NCI-H446 (cell line): ENCODE measurements at regions not wholly inside any gene's neighbourhood (a gene's known extent, or its start where the extent isn't known, plus 50 kb on each side); places are given as distances from the start of the nearest gene placed in this dataset.

ENCODE experiments used
- DNase-seq, 2 experiments: peaks; one replicate each; lab custom pipeline; 2025; lab: John Stamatoyannopoulos, UW

DNA sequence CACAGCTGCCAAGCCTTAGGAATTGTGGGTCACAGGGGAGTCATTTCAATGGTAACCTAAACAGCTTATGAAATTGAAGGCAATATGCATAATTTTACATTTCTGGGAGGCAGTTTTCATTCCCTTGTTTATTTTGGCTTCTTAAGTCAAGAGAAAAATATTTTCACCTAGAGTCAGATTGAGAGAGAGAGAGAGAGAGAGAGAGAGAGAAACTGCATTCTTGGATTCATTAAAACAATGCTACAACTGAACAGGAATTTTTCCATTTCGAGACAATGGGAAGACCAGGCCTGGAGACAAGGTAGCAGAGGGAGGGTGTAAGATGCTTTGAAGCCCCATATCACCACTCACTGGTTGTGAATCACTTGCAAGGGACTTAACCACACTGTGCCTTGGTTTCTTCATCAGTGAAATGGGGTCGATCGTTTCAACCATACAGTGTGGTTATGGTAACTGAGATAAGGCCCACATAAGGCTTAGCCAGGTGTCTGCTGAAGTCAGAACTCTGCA, 224.7 kb upstream of the IRX3 start:
- no peak for DNase-seq

DNA sequence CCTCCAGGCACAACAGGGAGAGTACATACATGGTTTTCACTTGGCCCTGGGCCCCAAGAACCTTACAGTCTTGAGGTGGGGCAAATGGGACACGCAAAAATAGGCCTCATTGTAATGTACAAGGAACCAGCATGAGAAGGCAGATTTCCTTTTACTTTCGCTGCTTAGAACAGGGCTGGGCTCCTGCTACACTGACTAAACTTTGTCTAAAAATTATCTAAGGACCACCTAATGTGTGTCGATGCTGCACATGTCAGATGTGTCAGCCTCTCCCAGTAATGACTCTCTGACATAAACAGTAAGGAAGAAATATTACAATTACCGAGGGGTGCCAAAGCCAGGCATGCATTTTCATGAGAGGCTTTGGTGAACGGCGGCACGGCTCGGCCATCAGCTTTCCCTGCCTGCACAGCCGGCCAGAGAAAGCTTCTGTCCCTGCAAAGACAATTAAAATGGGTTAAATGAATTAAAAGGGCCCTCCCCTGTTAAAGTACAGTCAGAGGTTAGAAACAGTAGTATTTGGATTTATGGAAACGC, 224.2 kb upstream of the IRX3 start:
- no peak for DNase-seq

DNA sequence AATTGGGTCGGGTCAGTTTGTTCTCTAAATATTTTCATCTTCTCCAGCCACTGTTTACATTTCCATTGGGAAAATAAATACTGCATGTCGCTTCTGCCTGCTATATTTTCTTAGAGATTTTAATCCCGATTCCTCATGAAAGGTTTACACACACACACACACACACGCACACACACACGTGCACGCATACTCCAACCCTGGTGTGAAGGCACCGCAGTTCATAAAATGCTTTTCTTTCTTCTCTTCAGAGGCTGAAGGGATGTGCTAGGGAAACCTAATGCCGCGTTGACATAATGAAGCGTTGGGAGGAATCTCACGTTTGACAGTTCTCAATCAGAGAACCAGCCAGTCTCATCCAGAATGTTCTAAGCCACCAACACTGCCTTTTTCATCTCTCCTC, 222.9 kb upstream of the IRX3 start:
- DNase-seq, result no peak

DNA sequence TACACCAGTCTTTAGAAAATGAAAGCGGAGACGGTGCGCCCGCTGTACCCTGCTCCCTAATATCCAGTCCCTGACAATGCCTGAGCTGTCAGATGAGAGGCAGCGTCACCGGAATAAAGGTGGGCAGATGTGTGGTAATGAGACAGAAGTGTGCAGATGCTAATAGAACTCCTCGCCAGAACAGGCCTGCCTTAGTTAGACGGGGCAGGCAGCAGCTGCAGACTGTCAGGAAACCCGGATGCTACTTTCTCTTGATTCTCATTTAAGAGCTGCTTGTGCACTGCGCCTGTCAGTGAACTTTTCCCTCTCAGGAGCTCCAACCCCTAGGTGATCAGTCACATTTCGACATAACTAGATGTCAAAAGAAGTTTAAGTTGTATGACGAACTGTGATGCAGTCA, 221.8 kb upstream of the IRX3 start:
- DNase-seq, result no peak

DNA sequence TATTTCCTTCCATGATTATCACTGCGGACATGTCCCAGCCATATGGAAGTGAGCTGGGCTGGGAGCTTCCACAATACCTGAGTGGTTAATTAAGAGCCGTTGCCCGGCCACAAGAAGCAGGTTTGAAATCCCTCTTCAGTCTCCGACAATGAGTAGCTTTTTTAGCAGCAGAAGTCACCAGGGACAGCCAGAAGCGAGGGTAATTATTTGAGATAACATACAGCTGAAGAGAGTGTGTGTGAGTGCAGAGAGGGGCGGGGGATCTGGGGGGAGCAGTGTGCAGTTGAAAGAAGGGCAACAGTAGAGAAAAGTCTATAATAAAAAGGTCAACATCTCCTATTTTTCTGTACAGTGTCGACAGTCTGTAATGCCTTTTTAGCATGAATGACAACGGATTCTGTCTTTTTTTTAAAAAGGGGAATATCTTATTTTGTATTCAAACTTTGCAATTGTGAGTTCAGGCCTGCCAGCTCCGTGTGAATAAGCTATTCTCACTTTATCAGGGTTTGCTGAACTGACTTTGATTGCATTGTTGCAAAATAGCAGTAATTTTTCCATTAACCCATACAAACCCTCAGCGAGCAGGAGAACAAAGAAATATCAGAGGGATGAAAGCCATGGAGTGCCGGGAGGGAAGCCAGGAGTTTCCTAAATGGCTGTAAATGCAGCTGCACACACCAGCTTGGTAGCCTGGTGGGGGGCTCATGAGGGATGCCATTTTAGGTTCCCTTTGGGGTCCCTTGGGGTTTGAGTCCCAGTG, 220.3 kb upstream of the IRX3 start:
- DNase-seq, result no peak

- DNase-seq, result no peak
These were observed 219.6 kb upstream of the IRX3 start for GRCh38 chr16:54506214-54506580.

GRCh38 chr16:54505549-54506213, 219.1 kb upstream of the IRX3 start:
- no peak for DNase-seq

GRCh38 chr16:54504372-54504771, 217.8 kb upstream of the IRX3 start:
- no peak for DNase-seq

DNA sequence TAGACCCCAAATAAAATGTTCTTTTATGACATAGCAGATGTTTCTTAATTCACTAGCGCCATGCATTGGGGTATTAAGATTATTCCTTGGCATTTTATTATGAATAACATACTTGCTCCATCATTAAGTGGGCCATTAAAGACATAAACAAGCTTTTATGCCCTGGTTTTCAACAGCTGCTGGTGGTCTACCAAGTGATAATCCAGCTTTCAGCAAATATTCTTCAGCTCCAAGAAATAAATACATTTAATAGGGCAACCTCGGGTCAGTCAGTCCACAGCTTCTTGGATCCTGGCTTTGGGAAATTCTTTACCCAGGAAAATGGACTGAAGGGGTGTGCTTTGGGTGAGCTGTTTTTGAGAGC, 217.3 kb upstream of the IRX3 start:
- DNase-seq, result no peak

- DNase-seq, result peak in 1 of 2 experiments; percentile 22
These were observed 216.6 kb upstream of the IRX3 start for GRCh38 chr16:54503011-54503855.

DNA sequence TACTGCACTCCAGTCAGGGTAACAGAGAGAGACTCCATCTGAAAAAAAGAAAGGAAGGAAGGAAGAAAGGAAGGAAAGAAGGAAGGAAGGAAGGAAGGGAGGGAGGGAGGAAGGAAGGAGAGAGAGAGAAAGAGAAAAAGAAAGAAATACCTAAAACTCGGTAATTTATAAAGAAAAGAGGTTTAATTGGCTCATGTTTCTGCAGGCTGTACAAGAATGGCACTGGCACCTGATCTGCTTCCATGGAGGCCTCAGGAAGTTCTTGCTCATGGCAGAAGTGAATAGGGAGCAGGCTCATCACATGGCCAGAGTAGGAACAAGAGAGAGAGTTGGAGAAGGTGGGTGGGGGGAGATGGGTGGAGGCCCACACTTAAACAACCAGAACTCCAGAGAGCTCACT, 215.2 kb upstream of the IRX3 start:
- DNase-seq, result no peak

DNA sequence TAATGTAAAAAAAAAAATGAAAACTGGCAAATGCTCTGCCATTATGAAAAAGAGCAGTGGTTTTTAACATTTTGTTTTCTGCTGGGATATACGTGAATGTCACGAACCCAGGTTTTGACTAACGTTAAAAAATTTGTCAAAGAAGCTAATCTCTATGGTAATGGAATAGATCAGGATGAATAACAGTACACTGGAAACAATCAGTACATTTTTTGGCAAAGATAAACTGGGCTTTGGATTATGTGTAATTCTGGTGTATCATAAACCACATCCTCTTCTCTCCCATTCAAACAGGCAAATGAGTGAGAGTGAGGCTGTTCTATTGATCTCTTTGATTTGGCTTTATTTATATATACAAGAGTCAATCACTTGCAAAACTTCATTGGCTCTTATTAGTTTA, 207.0 kb upstream of the IRX3 start:
- no peak for DNase-seq

GRCh38 chr16:54493061-54493460, 206.5 kb upstream of the IRX3 start:
- DNase-seq, result no peak

- DNase-seq, result no peak
These were observed 203.5 kb upstream of the IRX3 start for GRCh38 chr16:54490112-54490488.

- no peak for DNase-seq
These were observed 202.9 kb upstream of the IRX3 start for GRCh38 chr16:54489225-54490111.

GRCh38 chr16:54488729-54489128, 202.1 kb upstream of the IRX3 start:
- no peak for DNase-seq

DNA sequence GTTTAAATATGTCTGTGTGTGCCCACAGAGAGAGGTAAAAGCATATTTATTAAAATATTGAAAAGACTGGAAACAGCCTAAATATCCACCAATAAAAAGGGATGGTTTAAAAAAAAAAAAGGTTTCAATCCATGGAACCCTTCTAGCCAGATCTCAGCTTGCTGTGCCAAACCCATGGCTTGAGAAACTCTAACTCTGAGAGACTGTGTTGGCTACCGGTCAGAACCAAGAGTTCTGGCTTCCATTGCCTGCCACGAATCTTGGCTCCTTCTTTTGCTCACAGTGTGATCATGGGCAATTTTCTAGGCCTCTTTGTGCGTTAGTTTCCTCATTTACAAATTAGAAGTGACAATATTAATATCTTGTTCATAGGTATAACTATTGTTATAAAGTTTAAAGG, 201.3 kb upstream of the IRX3 start:
- DNase-seq, result no peak

DNA sequence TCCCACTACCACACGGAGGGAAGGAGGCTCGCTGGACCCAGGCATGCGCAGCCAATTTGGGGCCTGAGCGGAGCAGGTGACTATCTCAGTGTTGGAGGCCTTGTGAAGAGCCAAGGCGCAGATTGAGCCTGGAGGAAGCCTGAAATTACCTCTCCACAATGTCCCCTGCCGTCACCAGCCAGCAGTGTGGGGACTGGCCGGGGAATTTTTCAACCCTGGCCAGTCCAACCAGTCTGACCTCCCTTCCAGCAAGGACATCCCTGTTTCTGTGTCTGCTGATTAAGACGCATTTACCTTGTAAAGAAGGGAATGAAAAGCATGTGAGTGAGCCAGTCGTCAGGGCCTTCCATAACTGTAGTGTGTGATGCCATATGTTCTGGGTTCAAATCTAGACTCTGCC, 198.1 kb upstream of the IRX3 start:
- DNase-seq, result no peak

- no peak for DNase-seq
These were observed 196.4 kb upstream of the IRX3 start for GRCh38 chr16:54482892-54483574.

GRCh38 chr16:54480429-54480828, 193.8 kb upstream of the IRX3 start:
- DNase-seq, result no peak

GRCh38 chr16:54479546-54479945, 193.0 kb upstream of the IRX3 start:
- DNase-seq, result no peak
